ENCODE measurements at regions not wholly inside any gene's neighbourhood (a gene's known extent, or its start where the extent isn't known, plus 50 kb on each side); places are given as distances from the start of the nearest gene placed in this dataset.
"Not testable (repeated sequence)": the region's sequence is repeated elsewhere in the genome, so short reads cannot be mapped to it uniquely, and the experiment has no call there.

DNA sequence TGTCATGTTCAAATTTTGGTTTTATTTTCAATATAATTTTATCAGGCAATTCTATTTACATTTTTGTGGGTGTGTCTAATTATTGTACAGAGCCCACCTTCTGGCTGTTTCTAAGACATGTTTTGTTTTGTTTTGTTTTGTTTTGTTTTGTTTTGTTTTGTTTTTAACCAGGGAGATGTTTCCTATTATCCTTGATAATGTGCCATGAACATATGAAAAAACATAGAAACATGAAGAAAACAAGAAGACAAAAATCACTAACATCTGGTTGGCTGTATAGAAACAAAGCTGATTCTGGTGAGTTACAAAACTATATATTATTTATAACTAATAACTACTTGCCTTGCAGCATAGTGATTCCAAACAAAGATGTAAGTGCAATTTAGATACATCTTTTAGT, 128.1 kb upstream of the TRPC4 start:
- DNase-seq (ENCODE audit: low read depth in 2 of 2): no peak

DNA sequence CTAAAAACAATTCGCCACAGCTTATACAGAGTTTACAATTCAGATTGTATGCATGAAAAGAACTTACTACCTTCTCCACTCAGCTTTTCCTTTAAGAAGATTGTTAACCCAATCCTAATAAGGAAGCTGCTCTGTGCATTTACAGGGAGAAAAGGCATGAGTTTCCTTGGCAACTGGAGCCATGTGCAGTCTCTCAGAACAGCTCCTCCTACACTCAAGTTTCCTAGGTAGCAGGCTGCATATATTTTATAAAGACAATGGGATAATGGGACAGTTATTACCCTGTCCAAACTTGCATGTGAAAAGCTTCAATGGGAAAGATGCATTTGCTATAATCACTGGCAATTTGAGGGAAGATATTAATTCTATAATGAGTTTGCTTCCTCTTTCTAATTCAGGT, 125.5 kb upstream of the TRPC4 start:
- no peak for DNase-seq (ENCODE audit: low read depth in 2 of 2)

DNA sequence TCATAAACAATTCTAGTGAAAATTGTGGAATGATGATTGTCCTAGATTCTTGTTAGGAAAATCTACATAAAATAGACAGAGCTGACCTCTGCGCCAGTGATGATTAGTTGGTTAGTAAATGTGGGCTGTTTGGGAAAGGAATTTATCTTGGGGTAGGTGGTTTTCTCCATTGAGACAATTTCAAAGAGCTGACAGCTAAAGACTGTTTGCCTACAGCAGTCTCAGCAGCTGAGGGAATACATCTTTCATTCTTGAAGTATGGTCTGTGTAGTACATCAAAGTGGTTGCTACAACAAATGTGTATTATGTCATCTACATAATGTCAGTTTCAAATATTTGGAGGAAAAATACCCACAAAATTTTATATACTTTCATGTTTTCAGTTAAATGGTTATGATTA, 117.2 kb upstream of the TRPC4 start:
- no peak for DNase-seq (ENCODE audit: low read depth in 2 of 2)

DNA sequence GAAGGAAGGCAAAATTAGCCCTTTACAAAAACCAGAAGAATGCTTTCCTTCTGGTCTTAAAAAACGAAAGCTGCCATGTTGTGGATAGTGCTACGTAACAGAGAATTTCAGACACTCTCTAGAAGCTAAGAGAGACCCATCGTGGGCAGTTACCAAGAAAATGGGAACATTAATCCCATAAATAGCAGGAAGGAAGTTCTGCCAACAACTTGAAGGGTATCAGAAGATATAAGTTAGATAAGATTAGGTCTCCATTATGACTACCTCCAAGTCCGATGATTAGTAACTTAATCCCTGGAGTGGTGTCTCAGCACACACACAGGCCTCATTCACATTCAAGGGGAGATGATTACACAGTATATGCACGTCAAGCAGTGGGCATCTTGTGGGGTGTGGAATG, 115.7 kb upstream of the TRPC4 start:
- no peak for DNase-seq (ENCODE audit: low read depth in 2 of 2)

DNA sequence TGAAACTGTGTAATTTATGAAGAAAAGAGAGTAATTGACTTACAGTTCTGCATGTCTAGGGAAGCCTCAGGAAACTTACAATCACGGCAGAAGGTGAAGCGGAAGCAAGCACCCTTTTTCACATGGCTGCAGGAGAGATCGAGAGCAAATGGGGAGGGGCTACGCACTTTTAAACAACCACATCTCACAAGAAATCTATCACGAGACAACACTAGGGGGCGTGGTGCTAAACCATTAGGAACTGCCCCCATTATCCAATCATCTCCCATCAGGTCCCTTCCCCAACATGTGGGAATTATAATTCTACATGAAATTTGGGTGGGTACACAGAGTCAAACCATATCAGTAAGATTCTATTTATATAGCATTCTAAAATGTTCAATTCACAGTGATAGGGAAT, 114.8 kb upstream of the TRPC4 start:
- DNase-seq (ENCODE audit: low read depth in 2 of 2): no peak

DNA sequence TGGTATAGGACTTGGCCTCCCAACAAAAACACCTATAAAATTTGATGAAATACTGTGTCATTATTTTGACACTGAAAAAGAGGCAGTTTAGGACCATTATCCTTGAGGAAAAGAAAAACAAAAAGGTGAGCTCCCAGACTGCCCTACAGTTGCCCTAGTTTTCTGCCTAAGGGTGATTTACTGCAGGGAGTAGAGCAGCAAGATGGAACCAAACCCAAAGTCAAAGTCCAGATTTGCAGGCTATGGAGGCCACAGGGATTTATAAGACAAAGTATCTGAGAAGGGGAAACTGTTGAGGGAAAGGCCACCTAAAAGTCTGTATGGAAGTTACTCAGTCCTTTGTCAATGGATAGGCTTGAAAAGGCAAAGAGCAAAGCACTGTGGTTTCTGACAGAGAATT, 112.4 kb upstream of the TRPC4 start:
- DNase-seq (ENCODE audit: low read depth in 2 of 2): no peak

DNA sequence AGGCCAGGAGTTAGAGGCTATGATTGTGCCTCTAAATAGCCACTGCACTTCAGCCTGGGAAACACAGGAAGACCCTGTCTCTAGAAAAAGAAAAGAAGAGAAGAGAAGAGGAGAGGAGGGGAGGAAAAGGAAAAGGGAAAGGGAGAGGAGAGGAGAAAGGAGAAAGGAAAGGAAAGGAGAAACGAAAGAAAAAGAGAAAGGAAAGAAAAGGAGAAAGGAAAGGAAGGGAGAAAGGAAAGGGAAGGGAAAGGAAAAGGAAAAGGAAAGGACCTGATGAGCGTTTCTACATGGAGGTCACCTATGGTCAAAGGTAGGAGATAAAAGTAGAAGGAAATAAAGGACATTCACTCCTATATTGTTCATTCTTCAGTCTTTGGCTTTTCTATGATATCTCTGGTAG, 109.1 kb upstream of the TRPC4 start:
- no peak for DNase-seq (ENCODE audit: low read depth in 2 of 2)

DNA sequence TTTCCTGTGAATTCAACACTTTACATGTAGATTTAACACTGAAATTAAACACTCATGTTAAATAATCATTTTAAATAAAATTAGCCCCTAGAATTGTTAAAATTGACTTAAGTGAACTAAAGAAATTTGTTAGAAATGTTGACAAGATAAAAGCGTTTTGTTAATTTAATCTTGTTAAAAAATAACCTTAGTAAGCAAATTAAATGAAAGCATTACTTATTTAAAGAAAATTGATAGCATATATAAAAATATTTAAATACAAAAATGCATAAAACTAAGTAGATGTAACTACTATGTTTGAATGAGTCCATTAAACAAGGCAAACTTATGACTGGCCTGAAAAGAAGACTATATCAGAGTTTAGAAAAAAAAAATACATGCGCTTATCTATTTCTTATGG, 99.0 kb upstream of the TRPC4 start:
- no peak for DNase-seq (ENCODE audit: low read depth in 2 of 2)

DNA sequence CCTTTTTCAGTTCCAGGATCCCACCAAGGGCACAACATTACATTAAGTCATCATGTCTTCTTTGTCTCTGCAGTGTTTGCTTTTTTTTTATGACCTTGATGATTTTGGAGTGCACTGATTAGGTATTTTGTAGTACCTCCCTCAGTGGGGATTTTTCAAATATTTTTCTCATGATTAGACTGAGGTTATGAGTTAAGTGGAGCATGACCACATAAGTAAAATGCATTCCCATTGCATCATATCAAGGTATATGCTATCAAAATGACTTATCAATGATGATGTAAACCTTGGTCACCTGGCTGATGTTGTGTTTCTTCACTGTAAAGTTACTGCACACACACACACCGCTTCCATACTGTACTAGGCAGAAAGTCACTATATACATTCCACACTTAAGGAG, 96.7 kb upstream of the TRPC4 start:
- no peak for DNase-seq (ENCODE audit: low read depth in 2 of 2)

DNA sequence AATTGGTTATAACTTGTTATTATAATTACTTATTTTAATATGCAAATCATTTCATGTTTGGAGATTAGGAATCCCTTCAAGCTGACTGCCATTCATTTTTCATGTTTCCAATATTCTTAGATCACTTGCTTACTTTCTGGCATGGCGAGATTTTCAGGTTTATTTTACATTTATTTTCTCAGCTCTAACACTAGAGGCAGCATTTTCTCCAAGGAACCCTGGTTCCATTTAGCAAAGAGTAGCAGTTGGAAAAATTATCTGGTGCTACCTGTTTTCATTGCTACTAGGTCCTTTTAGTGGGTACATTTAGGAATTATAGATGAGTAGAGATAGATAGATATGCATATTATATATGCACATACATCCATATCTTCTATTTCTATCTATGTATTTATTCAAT, 90.9 kb upstream of the TRPC4 start:
- no peak for DNase-seq (ENCODE audit: low read depth in 2 of 2)

DNA sequence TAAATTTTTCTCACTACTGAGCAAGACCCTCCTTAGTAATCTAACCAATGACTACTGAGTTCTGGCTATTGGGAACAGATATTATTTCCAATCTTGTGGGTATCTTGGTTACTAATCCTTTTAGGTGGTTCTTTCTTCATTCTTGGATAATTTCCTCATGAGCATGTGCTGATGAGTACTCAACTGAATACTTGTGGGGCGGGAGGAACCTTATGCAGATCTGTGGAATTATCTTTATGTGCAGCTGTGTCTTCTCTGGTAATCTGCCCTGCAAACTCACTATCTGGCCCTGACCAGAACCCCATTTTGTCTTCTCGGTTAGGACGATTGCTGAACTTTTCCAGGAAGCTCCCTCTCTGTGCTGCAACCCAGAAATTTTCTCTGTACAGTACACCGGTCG, 89.7 kb upstream of the TRPC4 start:
- no peak for DNase-seq (ENCODE audit: low read depth in 2 of 2)

DNA sequence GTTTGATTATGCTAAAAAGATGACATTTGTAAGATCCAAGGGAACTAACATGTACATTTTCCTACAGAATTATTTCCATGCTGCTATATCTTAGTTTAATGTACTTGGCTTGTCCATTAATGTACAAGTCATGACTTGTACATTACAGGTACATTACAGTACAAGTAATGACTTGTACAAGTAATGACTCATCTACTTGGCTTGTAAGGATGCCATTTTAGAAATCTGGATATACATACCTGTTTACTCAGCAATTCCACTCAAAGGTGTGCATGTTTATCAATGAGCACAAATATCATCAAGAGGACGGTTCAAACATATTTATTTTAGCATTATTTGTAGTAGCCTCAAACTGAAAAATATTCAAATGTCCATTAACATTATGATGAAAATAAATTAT, 87.0 kb upstream of the TRPC4 start:
- DNase-seq (ENCODE audit: low read depth in 2 of 2): no peak

DNA sequence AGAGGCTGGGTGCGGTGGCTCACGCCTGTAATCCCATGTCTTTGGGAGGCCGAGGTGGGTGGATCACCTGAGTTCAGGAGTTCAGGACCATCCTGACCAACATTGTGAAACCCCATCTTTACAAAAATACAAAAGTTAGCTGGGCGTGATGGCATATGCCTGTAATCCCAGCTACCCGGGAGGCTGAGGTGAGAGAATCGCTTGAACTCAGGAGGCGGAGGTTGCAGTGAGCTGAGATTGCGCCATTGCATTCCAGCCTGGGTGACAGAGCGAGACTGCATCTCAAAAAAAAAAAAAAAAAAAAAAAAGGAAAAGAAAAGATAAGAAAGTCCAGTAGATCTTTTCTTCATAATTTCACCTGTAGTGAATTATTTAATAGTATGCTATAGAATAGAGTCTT, 85.0 kb upstream of the TRPC4 start:
- DNase-seq (ENCODE audit: low read depth in 2 of 2): not testable (repeated sequence)

DNA sequence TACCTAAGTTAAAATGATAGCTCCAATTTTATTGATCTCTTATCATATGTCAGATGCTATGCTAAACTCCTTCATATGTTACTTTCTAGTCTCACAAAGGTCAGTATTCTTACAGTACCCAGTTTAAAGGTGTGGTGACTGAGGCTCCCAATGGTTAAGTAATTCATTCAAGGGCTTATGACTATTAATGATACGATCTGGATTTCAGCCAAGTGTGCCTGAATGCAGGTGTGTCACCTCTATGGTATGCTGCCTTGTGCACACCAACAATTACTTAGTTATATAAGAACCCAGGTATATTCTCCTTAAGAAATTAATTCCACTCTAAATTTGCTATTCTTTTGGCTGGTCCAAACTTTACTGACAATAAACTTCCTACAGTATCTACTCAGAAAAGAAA, 84.6 kb upstream of the TRPC4 start:
- no peak for DNase-seq (ENCODE audit: low read depth in 2 of 2)

DNA sequence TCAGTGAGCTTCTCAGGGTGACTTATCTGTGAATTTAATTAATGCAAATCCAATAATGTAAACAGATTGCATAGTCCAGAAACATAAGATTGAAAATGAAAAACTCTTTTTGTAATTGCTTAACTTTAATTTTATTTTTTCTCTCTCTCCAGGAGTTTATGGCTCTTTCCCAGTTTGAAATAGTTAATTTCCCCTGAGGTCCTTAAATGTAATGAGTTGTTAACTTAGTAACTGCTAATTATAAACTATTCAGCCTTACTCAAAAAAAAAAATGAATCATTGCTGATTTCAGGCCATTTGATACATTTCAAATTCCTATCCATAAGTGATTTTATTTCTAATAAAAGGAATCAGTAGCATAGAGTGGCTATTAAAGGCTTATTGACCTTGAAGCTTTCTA, 84.1 kb upstream of the TRPC4 start:
- DNase-seq (ENCODE audit: low read depth in 2 of 2): no peak

DNA sequence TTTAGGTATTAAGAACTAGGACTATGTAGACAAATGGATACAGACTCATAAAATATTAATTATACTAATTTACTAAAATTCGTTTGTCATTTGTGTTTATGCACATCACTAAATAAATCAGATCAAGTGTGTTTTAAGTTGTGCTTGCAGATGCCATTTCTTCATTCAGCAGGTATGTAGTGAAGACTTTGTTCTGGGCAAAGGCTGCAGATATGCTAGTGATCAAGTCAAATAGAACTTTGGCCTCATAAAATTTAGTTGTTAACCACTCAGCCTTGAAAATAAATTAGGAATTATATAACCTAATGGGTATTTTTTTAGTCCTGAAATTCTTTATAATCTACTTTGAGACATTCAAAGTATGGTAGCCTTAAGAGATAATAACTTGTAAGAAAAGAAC, 80.4 kb upstream of the TRPC4 start:
- DNase-seq (ENCODE audit: low read depth in 2 of 2): no peak

DNA sequence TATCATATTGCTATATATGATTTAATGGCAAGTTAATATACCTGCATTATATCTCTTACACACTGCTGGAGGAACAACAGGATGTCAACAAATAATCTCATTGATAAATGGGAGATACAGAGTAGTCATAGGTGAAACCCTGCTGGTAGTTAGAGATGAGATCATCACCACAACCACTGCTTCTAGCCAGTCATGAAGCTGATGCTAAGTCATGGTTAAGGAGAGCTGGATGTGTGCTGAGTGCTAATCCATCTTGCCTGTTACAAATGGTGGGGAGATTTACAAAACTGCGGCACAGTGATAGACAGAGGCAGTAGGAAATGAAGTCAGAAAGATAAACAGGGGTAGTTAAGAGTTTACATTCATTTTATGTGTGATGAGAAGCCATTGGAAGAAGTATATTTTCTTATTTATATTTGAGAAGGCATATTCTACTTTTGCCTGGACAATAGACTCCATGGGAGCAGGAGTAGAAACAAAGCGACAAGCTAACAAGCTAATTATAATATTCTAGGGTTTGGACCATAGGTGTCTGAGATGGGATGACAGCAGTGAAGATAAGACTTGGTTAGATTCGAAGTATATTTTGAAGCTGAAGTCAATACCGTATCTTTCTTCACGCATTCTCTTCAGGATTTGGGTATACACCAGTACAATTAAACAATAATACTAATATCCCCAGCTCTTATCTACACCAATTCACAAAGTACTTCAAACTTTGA, 78.0 kb upstream of the TRPC4 start:
- DNase-seq (ENCODE audit: low read depth in 2 of 2): no peak

DNA sequence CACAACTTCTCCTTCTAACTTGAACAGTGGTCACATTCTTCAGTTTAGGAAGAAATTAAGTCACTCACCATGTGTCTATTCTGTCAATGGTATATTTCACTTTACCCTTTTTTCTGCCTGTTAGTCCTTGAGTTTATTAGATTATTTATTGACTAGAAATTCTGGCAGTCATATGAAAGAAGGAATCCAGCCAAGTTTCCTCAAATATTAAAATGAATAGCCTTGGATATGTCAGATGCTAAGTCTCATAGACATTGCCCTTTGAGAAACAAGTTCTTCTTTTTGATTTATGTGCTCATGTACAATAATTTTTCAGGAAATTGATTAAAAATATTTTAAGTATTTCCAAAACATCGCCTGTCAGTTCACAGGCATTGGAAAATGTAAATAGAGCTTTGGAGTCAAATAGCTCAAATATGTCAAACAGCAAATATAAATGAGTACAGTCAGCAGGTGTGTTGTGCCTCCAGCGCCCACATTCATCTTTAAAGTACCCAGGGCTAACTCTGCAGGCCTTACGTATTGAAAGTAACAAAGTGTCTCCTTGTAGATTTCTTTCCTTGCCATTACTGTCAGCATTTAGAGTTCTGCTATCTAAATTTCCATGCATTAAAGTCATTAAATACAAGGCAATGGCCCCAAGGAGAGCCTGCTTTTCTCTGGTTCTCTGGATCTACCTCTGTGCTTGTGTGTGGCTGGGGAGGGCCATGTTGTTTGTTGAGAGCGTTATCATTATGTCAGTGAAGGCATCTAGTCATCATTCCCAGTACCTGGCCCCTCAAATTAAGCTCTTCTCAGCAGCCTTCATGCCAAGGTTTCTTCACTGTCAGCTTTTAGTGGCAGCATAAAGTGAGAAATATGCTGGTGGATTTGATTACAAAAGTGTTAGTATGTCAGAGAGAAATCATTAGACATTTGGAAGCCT, 76.3 kb upstream of the TRPC4 start:
- no peak for DNase-seq (ENCODE audit: low read depth in 2 of 2)

DNA sequence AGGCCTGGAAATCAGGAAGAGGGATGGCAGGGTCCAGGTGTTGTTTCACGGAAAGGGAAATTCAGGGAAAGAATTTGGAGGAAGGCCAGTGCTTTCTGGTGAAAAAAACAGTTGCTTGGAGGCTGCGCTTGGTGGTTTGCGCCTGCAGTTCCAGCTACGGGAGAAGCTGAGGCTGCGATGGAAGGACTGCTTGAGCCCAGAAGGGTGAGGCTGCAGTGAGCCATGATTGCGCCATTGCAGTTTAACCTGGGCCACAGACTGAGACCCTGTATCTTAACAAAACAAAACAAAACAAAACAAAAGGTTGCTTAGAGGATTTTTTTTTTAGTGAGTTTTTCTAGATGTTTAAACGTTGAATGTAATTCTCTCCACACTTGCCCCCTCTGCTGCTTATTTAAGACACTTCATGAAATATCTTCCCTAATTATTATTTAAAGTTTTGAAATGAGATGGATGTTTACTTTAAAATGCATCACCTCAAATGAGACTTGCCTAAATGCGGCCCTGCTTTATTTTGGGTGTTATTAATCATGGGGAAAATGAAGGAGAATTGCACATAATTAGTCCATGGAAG, 75.4 kb upstream of the TRPC4 start:
- no peak for DNase-seq (ENCODE audit: low read depth in 2 of 2)

DNA sequence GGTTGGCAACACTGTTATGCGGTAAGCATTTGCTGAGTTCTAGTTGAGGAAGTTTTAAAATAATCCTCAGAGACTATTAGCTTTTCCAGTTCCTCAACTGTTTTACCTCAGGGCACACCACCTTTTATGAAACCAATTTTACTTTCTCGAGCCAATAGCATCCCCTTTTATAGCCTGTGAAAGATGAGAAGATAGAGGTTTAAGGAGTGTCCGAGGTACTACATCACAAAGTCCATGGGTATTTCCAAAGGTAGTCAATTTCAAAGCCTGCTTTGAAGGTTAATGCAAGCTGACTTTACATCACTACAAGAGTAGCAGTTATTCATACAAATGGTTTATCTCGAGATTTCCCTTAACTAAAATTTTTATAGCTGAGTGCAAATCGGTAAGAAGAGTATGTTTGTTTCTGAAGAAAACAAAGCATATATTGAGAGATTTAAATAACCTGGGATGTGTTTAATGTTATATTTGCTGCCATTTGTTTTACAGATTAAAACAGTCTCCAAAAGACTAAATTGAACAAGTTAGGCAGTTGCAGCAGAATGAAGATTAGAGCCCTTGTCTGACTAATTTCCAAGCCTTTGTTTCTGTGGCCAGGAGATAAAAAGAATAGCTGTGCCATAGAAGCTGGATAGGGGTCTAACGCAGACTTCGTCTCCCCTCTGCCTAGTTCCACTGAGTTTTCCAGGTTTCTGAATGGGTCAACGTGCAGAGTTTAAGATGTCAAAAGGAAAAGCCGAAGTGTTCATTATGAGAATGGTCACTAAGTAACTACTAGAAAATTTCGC, 74.7 kb upstream of the TRPC4 start:
- no peak for DNase-seq (ENCODE audit: low read depth in 2 of 2)

DNA sequence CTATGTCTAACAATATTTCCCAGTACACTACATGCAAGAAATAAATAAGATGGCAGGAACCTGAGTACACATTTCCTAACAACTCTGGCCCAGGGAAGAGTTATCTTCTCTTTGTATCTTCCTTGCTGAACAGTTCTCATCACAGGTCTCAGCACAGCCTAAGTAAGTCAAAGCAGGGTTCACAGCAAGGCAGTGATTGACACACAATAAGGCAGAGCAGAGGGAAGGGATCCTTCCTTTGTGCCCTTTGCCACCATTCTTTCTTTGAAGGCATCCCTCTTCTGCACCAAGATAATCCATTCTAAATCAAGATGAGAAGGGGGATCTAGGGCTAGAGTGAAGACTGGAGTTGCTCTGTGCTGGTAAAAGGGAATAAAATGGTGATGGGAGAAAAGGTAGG, 73.4 kb upstream of the TRPC4 start:
- no peak for DNase-seq (ENCODE audit: low read depth in 2 of 2)
